SK-N-SH (cell line): ENCODE measurements at regions not wholly inside any gene's neighbourhood (a gene's known extent, or its start where the extent isn't known, plus 50 kb on each side); places are given as distances from the start of the nearest gene placed in this dataset.

Experiments
- CTCF ChIA-PET: fragments of 300-600, 350-600 bp; formaldehyde crosslinking; extraction: SDS; loops from one replicate; lab custom pipeline; 2021; lab: Yijun Ruan, JAX
- POLR2A ChIA-PET: fragments of 350-600 bp; sonication (Branson Sonifier 250); formaldehyde crosslinking; extraction: SDS; loops from one replicate; lab custom pipeline; 2020; ENCODE audit warnings: antibody characterized with exemption, inconsistent platforms; lab: Yijun Ruan, JAX
- DNase-seq: peaks from one replicate; pipeline ENCODE4 v3.0.0; 2012
- H2AFZ ChIP-seq: fragments of 200-600 bp; sonication (generic); 2 replicates; pipeline ENCODE4 v1.8.1; 2016; ENCODE audit warnings: antibody characterized with exemption, mild to moderate bottlenecking, low read depth
- H3F3A ChIP-seq: fragments of 200-600 bp; sonication (generic); replicated peaks from 2 replicates; pipeline ENCODE3; 2016; ENCODE audit warnings: antibody characterized with exemption, mild to moderate bottlenecking; ENCODE audit not compliant: insufficient read depth
- H3K27ac ChIP-seq, 2 experiments: fragments of 200-500 bp in 1 of 2; fragments of 200-600 bp in 1 of 2; sonication (Bioruptor generic) in 1 of 2; sonication (generic), shearing (Covaris generic) in 1 of 2; 2 replicates each; pipeline versions ENCODE4 v1.5.1 to v1.6.1; 2014 to 2016; ENCODE audit warnings: low read depth in 2 of 2, inconsistent platforms in 1 of 2, low read length in 1 of 2, mild to moderate bottlenecking in 1 of 2, mixed read lengths in 1 of 2
- H3K27me3 ChIP-seq: fragments of 200-600 bp; sonication (generic), shearing (Covaris generic); 2 replicates; pipeline ENCODE4 v1.6.1; 2016; ENCODE audit warnings: mixed run types; ENCODE audit not compliant: insufficient read depth
- H3K36me3 ChIP-seq, 2 experiments: fragments of 200-500 bp in 1 of 2; fragments of 200-600 bp in 1 of 2; sonication (Bioruptor generic) in 1 of 2; sonication (generic) in 1 of 2; replicated peaks in 1 of 2; 2 replicates each; pipeline versions ENCODE3 to v1.5.1; 2014 to 2016; ENCODE audit warnings: low read length in 1 of 2, mild to moderate bottlenecking in 1 of 2; ENCODE audit not compliant: insufficient read depth in 2 of 2, control insufficient read depth in 1 of 2
- H3K4me1 ChIP-seq, 2 experiments: fragments of 200-500 bp in 1 of 2; fragments of 200-600 bp in 1 of 2; sonication (Bioruptor generic) in 1 of 2; sonication (generic), shearing (Covaris generic) in 1 of 2; 2 replicates each; pipeline versions ENCODE4 v1.5.1 to v1.6.1; 2014 to 2016; ENCODE audit warnings: low read depth in 1 of 2, low read length in 1 of 2, mixed run types in 1 of 2; ENCODE audit not compliant: insufficient read depth in 2 of 2, control insufficient read depth in 1 of 2
- H3K4me2 ChIP-seq: fragments of 200-600 bp; sonication (generic), shearing (Covaris generic); 2 replicates; pipeline ENCODE4 v1.6.1; 2017; ENCODE audit warnings: mixed run types
- H3K4me3 ChIP-seq, 2 experiments: fragments of 200-500 bp in 1 of 2; fragments of 200-600 bp in 1 of 2; sonication (Bioruptor generic) in 1 of 2; sonication (generic), shearing (Covaris generic) in 1 of 2; 2 replicates each; pipeline versions ENCODE4 v1.5.1 to v1.8.1; 2014 to 2016; ENCODE audit warnings: low read depth in 2 of 2, inconsistent platforms in 1 of 2, low read length in 1 of 2, mild to moderate bottlenecking in 1 of 2, mixed read lengths in 1 of 2, moderate library complexity in 1 of 2
- H3K79me2 ChIP-seq: fragments of 200-600 bp; sonication (generic); 2 replicates; pipeline ENCODE4 v1.8.1; 2017; ENCODE audit warnings: mild to moderate bottlenecking; ENCODE audit not compliant: insufficient read depth
- H3K9ac ChIP-seq: fragments of 200-600 bp; sonication (generic); 2 replicates; pipeline ENCODE4 v1.6.1; 2017; ENCODE audit warnings: mixed run types
- H3K9me2 ChIP-seq: fragments of 200-600 bp; sonication (generic); 2 replicates; pipeline ENCODE4 v1.6.1; 2017; ENCODE audit warnings: mixed run types
- H3K9me3 ChIP-seq: fragments of 200-600 bp; sonication (generic); 2 replicates; pipeline ENCODE4 v1.6.1; 2017; ENCODE audit warnings: mixed run types, mild to moderate bottlenecking, moderate library complexity
- H4K20me1 ChIP-seq: fragments of 200-600 bp; sonication (generic); 2 replicates; pipeline ENCODE4 v1.6.1; 2017; ENCODE audit warnings: mild to moderate bottlenecking, mixed run types; ENCODE audit not compliant: insufficient read depth
- CHD2 ChIP-seq: fragments of 150-350 bp; IDR thresholded peaks from 2 replicates; pipeline ENCODE4 v1.6.1; 2018; ENCODE audit warnings: low read length; ENCODE audit not compliant: partially characterized antibody
- ELF1 ChIP-seq: IDR thresholded peaks from 2 replicates; pipeline ENCODE4 v1.4.0; 2012
- FOSL2 ChIP-seq: IDR thresholded peaks from 2 replicates; pipeline ENCODE4 v1.4.0; 2012; ENCODE audit warnings: low read depth, mild to moderate bottlenecking, moderate library complexity, borderline replicate concordance
- FOXM1 ChIP-seq: IDR thresholded peaks from 2 replicates; pipeline ENCODE4 v1.4.0; 2012; ENCODE audit warnings: low read depth, mild to moderate bottlenecking
- GABPA ChIP-seq: IDR thresholded peaks from 2 replicates; pipeline ENCODE4 v1.4.0; 2012; ENCODE audit warnings: low read depth, mild to moderate bottlenecking
- GATA2 ChIP-seq: sonication (generic); formaldehyde crosslinking; IDR thresholded peaks from 2 replicates; pipeline ENCODE4 v1.5.0; 2020; ENCODE audit warnings: mild to moderate bottlenecking, missing genetic modification reagents
- JUND ChIP-seq: IDR thresholded peaks from 2 replicates; pipeline ENCODE4 v1.4.0; 2012
- MEF2A ChIP-seq: IDR thresholded peaks from 2 replicates; pipeline ENCODE4 v1.4.0; 2012; ENCODE audit warnings: low read depth, borderline replicate concordance
- NFIC ChIP-seq: IDR thresholded peaks from 2 replicates; pipeline ENCODE4 v1.4.0; 2012; ENCODE audit warnings: borderline replicate concordance
- NRF1 ChIP-seq: IDR thresholded peaks from 2 replicates; pipeline ENCODE4 v1.6.1; 2012; ENCODE audit warnings: low read depth, mild to moderate bottlenecking, low read length
- RFX5 ChIP-seq: IDR thresholded peaks from 2 replicates; pipeline ENCODE4 v1.6.1; 2012; ENCODE audit warnings: mild to moderate bottlenecking, improper control_type of control experiment, low read length
- RXRA ChIP-seq: IDR thresholded peaks from 2 replicates; pipeline ENCODE4 v1.4.0; 2012; ENCODE audit warnings: low read depth, mild to moderate bottlenecking, borderline replicate concordance
- SIN3A ChIP-seq: IDR thresholded peaks from 2 replicates; pipeline ENCODE4 v1.6.1; 2012; ENCODE audit warnings: low read depth, mild to moderate bottlenecking, low read length, moderate library complexity, borderline replicate concordance
- TCF12 ChIP-seq: IDR thresholded peaks from 2 replicates; pipeline ENCODE4 v1.4.0; 2012
- TEAD4 ChIP-seq: IDR thresholded peaks from 2 replicates; pipeline ENCODE4 v1.4.0; 2012; ENCODE audit warnings: mild to moderate bottlenecking, borderline replicate concordance; ENCODE audit not compliant: insufficient read depth
- WGBS: methylation state at CpG from one replicate; pipeline ENCODE4 v1.1.6; 2017; ENCODE audit warnings: low lambda C conversion rate; 5-methylcytosine and 5-hydroxymethylcytosine counted together
- TF ChIP-seq, protein P1 (sequence below): IDR thresholded peaks from 2 replicates; pipeline ENCODE4 v1.6.1; 2012; ENCODE audit warnings: mild to moderate bottlenecking, low read depth, low read length, moderate library complexity
- TF ChIP-seq, protein P2 (sequence below): fragments of 200-600 bp; sonication (generic); IDR thresholded peaks from 2 replicates; pipeline ENCODE4 v1.6.1; 2017; ENCODE audit warnings: antibody characterized with exemption, mild to moderate bottlenecking, moderate library complexity
- TF ChIP-seq, protein P3 (sequence below): IDR thresholded peaks from 2 replicates; pipeline ENCODE4 v1.4.0; 2012; ENCODE audit warnings: low read depth, borderline replicate concordance
- TF ChIP-seq, protein P4 (sequence below): fragments of 150-350 bp; IDR thresholded peaks from 2 replicates; pipeline ENCODE4 v1.6.1; 2017; ENCODE audit warnings: antibody characterized with exemption, low read length, low read depth, borderline replicate concordance
- TF ChIP-seq, protein P5 (sequence below): IDR thresholded peaks from 2 replicates; pipeline ENCODE4; 2012

DNA sequence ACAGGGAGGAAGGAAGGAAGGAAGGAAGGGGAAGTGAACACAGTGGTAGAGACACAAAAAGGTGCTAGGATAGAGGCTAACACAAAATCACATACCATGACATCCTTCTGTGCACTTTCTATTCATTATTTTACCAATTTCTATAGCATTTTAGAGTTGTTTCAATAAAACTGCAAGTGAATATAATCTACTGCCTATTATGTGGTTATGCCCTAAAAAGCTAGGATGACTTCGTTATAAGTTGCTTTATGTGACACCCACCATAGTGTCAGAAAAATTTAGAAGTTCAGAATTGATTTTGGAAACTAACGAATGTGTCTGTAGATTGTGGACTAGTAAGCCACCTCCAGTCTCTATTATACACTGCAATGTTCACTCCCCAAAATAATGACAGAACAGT lies 59.4 kb upstream of the EDNRA start:
- no peaks in the 10 kb centered on the region for H4K20me1 ChIP-seq
- TF ChIP-seq MEF2A: no peak
- TF ChIP-seq FOSL2: no peak
- TF ChIP-seq TCF12: no peak
- TF ChIP-seq RXRA: no peak
- TF ChIP-seq, protein P1, sequence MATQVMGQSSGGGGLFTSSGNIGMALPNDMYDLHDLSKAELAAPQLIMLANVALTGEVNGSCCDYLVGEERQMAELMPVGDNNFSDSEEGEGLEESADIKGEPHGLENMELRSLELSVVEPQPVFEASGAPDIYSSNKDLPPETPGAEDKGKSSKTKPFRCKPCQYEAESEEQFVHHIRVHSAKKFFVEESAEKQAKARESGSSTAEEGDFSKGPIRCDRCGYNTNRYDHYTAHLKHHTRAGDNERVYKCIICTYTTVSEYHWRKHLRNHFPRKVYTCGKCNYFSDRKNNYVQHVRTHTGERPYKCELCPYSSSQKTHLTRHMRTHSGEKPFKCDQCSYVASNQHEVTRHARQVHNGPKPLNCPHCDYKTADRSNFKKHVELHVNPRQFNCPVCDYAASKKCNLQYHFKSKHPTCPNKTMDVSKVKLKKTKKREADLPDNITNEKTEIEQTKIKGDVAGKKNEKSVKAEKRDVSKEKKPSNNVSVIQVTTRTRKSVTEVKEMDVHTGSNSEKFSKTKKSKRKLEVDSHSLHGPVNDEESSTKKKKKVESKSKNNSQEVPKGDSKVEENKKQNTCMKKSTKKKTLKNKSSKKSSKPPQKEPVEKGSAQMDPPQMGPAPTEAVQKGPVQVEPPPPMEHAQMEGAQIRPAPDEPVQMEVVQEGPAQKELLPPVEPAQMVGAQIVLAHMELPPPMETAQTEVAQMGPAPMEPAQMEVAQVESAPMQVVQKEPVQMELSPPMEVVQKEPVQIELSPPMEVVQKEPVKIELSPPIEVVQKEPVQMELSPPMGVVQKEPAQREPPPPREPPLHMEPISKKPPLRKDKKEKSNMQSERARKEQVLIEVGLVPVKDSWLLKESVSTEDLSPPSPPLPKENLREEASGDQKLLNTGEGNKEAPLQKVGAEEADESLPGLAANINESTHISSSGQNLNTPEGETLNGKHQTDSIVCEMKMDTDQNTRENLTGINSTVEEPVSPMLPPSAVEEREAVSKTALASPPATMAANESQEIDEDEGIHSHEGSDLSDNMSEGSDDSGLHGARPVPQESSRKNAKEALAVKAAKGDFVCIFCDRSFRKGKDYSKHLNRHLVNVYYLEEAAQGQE: no peak
- TF ChIP-seq, protein P2, sequence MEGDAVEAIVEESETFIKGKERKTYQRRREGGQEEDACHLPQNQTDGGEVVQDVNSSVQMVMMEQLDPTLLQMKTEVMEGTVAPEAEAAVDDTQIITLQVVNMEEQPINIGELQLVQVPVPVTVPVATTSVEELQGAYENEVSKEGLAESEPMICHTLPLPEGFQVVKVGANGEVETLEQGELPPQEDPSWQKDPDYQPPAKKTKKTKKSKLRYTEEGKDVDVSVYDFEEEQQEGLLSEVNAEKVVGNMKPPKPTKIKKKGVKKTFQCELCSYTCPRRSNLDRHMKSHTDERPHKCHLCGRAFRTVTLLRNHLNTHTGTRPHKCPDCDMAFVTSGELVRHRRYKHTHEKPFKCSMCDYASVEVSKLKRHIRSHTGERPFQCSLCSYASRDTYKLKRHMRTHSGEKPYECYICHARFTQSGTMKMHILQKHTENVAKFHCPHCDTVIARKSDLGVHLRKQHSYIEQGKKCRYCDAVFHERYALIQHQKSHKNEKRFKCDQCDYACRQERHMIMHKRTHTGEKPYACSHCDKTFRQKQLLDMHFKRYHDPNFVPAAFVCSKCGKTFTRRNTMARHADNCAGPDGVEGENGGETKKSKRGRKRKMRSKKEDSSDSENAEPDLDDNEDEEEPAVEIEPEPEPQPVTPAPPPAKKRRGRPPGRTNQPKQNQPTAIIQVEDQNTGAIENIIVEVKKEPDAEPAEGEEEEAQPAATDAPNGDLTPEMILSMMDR: no peak
- no peak for TF ChIP-seq NRF1
- TF ChIP-seq FOXM1: no peak
- TF ChIP-seq TEAD4: no peak
- TF ChIP-seq ELF1: no peak
- TF ChIP-seq GABPA: no peak
- TF ChIP-seq JUND: no peak
- no peak for TF ChIP-seq GATA2 (CRISPR knock-in tag)
- TF ChIP-seq, protein P3, sequence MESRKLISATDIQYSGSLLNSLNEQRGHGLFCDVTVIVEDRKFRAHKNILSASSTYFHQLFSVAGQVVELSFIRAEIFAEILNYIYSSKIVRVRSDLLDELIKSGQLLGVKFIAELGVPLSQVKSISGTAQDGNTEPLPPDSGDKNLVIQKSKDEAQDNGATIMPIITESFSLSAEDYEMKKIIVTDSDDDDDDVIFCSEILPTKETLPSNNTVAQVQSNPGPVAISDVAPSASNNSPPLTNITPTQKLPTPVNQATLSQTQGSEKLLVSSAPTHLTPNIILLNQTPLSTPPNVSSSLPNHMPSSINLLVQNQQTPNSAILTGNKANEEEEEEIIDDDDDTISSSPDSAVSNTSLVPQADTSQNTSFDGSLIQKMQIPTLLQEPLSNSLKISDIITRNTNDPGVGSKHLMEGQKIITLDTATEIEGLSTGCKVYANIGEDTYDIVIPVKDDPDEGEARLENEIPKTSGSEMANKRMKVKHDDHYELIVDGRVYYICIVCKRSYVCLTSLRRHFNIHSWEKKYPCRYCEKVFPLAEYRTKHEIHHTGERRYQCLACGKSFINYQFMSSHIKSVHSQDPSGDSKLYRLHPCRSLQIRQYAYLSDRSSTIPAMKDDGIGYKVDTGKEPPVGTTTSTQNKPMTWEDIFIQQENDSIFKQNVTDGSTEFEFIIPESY: no peak
- TF ChIP-seq CHD2: no peak
- no peak for TF ChIP-seq NFIC
- TF ChIP-seq, protein P4, sequence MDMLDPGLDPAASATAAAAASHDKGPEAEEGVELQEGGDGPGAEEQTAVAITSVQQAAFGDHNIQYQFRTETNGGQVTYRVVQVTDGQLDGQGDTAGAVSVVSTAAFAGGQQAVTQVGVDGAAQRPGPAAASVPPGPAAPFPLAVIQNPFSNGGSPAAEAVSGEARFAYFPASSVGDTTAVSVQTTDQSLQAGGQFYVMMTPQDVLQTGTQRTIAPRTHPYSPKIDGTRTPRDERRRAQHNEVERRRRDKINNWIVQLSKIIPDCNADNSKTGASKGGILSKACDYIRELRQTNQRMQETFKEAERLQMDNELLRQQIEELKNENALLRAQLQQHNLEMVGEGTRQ: no peak
- TF ChIP-seq RFX5: no peak
- TF ChIP-seq, protein P5, sequence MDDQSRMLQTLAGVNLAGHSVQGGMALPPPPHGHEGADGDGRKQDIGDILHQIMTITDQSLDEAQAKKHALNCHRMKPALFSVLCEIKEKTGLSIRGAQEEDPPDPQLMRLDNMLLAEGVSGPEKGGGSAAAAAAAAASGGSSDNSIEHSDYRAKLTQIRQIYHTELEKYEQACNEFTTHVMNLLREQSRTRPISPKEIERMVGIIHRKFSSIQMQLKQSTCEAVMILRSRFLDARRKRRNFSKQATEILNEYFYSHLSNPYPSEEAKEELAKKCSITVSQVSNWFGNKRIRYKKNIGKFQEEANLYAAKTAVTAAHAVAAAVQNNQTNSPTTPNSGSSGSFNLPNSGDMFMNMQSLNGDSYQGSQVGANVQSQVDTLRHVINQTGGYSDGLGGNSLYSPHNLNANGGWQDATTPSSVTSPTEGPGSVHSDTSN: no peak
- TF ChIP-seq SIN3A: no peak
- H3K4me1 ChIP-seq: no peaks in the 10 kb centered on the region; a peak in 1 of 4 replicates
- H3F3A ChIP-seq: no peaks in the 10 kb centered on the region
- no peaks in the 10 kb centered on the region for H3K9me2 ChIP-seq
- H3K4me2 ChIP-seq: no peak overlapping the region
- CTCF ChIA-PET: no interaction called here
- H3K9ac ChIP-seq: no peak overlapping the region
- POLR2A ChIA-PET: no interaction called here
- no peak for DNase-seq
- H3K9me3 ChIP-seq: 0 out of 2 replicates have a peak, but pooled peaks cover 3% of the 10 kb centered on the region
- no peaks in the 10 kb centered on the region for H3K36me3 ChIP-seq
- WGBS: 55% methylated on average over 2 of the region's 2 CpGs
- H2AFZ ChIP-seq: no peak overlapping the region
- no peaks in the 10 kb centered on the region for H3K79me2 ChIP-seq
- H3K4me3 ChIP-seq: no peak overlapping the region
- no peak overlapping the region for H3K27ac ChIP-seq
- H3K27me3 ChIP-seq: no peaks in the 10 kb centered on the region
